ENCODE measurements at regions not wholly inside any gene's neighbourhood (a gene's known extent, or its start where the extent isn't known, plus 50 kb on each side); places are given as distances from the start of the nearest gene placed in this dataset.
A peak's percentile ranks its signal among the peaks of the same experiment; 100 is the strongest.

DNA sequence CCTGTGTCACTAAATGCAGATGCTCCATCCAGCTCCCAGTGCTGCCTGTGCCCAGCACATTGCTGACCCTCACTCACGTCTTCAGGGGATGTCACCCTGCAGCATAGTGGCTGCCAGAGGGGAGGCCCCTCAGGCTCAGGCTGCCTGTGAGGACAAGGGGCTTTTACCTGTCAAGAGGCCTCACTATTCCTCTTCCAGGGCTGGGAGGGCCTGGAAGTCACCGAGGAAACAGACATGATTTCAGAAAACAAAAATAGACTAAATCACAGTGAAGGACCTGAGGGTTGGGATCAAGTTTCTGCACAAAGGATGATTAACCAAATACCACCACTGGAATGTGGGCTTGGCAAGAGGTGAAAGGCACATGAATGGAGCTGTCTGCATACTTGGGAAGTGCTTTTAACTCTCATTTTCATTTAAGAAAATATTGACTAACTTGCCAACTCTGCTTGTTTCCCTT lies 1202.3 kb downstream of the BCL11B start:
- no peaks in the 10 kb centered on the region for H3K9me3 ChIP-seq (ENCODE audit: control insufficient read depth in 2 of 3, insufficient read depth in 1 of 3, low read length in 3 of 3)
- FAIRE-seq (peak; percentile 79), DNase-seq (peak in 4 of 5 donors; percentile 48 to 89 (median 81))
- no peaks in the 10 kb centered on the region for H3K27me3 ChIP-seq (ENCODE audit: control insufficient read depth, insufficient read depth, low read length)
- peaks cover 4 to 30% (median 14%) of the 10 kb centered on the region in 3 donors for H3K4me1 ChIP-seq (ENCODE audit: control insufficient read depth in 2 of 3, insufficient read depth in 2 of 3, low read depth in 1 of 3, low read length in 3 of 3)
- H3K36me3 ChIP-seq (ENCODE audit: control insufficient read depth in 2 of 3, insufficient read depth in 3 of 3, low read length in 3 of 3): no peaks in the 10 kb centered on the region
- H3K27ac ChIP-seq (ENCODE audit: low read depth in 2 of 2, low read length in 2 of 2): peak overlapping the region; percentile 76 to 94
- H3K9ac ChIP-seq (ENCODE audit: low read length in 3 of 3): peak overlapping the region in 1 of 3 donors; percentile 56
- TF ChIP-seq, protein P1, sequence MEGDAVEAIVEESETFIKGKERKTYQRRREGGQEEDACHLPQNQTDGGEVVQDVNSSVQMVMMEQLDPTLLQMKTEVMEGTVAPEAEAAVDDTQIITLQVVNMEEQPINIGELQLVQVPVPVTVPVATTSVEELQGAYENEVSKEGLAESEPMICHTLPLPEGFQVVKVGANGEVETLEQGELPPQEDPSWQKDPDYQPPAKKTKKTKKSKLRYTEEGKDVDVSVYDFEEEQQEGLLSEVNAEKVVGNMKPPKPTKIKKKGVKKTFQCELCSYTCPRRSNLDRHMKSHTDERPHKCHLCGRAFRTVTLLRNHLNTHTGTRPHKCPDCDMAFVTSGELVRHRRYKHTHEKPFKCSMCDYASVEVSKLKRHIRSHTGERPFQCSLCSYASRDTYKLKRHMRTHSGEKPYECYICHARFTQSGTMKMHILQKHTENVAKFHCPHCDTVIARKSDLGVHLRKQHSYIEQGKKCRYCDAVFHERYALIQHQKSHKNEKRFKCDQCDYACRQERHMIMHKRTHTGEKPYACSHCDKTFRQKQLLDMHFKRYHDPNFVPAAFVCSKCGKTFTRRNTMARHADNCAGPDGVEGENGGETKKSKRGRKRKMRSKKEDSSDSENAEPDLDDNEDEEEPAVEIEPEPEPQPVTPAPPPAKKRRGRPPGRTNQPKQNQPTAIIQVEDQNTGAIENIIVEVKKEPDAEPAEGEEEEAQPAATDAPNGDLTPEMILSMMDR (IDR thresholded peaks at IDR 0.05; ENCODE audit: borderline replicate concordance, extremely low read depth, insufficient read depth): no peak
- H3K4me3 ChIP-seq (ENCODE audit: low read length in 3 of 3): peak overlapping the region in 1 of 3 donors; percentile 55
- intact Hi-C loops (cut with DNase I): no loop called here

DNA sequence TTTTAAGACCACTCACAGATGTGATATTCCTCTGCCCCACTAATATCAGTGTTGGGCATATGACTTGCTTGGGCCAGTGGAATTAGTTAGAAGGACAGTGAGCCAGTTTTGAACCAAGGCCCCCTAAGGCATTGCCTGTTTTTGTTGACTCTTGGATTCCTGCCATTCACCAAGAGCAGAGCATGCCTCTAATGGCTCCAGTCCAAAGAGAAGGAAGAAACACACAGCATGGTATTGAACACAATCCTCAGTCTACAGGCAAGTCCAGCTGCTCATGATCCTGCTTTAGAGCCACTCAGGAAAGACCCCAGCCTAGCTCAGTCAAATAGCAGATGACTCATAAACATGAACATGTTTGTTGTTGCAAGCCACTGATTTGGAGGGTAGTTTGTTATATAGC lies 1201.5 kb downstream of the BCL11B start:
- H3K9ac ChIP-seq (ENCODE audit: low read length in 3 of 3): no peak overlapping the region
- H3K27ac ChIP-seq (ENCODE audit: low read depth in 2 of 2, low read length in 2 of 2): peak overlapping the region; percentile 58 to 70
- TF ChIP-seq, protein P1 (IDR thresholded peaks at IDR 0.05; ENCODE audit: borderline replicate concordance, extremely low read depth, insufficient read depth): no peak
- FAIRE-seq (no peak), DNase-seq (peak in 1 of 5 donors; percentile 3)
- H3K27me3 ChIP-seq (ENCODE audit: control insufficient read depth, insufficient read depth, low read length): no peaks in the 10 kb centered on the region
- peaks cover 4 to 30% (median 17%) of the 10 kb centered on the region in 3 donors for H3K4me1 ChIP-seq (ENCODE audit: control insufficient read depth in 2 of 3, insufficient read depth in 2 of 3, low read depth in 1 of 3, low read length in 3 of 3)
- intact Hi-C loops (cut with DNase I): no loop called here
- no peak overlapping the region for H3K4me3 ChIP-seq (ENCODE audit: low read length in 3 of 3)
- no peaks in the 10 kb centered on the region for H3K36me3 ChIP-seq (ENCODE audit: control insufficient read depth in 2 of 3, insufficient read depth in 3 of 3, low read length in 3 of 3)
- H3K9me3 ChIP-seq (ENCODE audit: control insufficient read depth in 2 of 3, insufficient read depth in 1 of 3, low read length in 3 of 3): no peaks in the 10 kb centered on the region

- DNase-seq: no peak
- H3K9me3 ChIP-seq (ENCODE audit: control insufficient read depth in 2 of 3, insufficient read depth in 1 of 3, low read length in 3 of 3): no peaks in the 10 kb centered on the region
- H3K27ac ChIP-seq (ENCODE audit: low read depth in 2 of 2, low read length in 2 of 2): no peak overlapping the region
- FAIRE-seq: no peak
- H3K4me3 ChIP-seq (ENCODE audit: low read length in 3 of 3): no peak overlapping the region
- no peaks in the 10 kb centered on the region for H3K36me3 ChIP-seq (ENCODE audit: control insufficient read depth in 2 of 3, insufficient read depth in 3 of 3, low read length in 3 of 3)
- no peak overlapping the region for H3K9ac ChIP-seq (ENCODE audit: low read length in 3 of 3)
- TF ChIP-seq, protein P1 (IDR thresholded peaks at IDR 0.05; ENCODE audit: borderline replicate concordance, extremely low read depth, insufficient read depth): no peak
- no peaks in the 10 kb centered on the region for H3K27me3 ChIP-seq (ENCODE audit: control insufficient read depth, insufficient read depth, low read length)
- H3K4me1 ChIP-seq (ENCODE audit: control insufficient read depth in 2 of 3, insufficient read depth in 2 of 3, low read depth in 1 of 3, low read length in 3 of 3): peaks cover 4 to 13% (median 12%) of the 10 kb centered on the region in 3 donors
- intact Hi-C loops (cut with DNase I): no loop called here
Measured at GRCh38 chr14:98074111-98074510, 1197.9 kb downstream of the BCL11B start.

DNA sequence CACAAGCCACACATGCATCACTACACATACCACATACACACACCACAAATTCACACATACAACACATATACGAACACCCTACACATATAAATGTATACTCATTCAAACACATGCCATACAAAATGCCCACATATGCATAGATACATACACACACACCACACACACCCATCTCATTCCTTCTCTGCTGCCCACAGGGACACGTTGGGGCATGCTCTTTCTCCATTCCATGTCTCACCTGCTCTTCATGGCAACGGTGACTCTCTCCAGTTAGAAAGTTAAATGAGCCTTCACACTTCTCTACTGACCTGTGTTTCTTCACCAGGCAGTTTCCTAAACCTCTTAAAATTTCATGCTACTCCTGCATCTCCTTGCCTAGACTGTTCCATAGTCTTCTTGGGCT lies 1194.8 kb downstream of the BCL11B start:
- DNase-seq: no peak

More for the DNA sequence above, 1194.8 kb downstream of the BCL11B start:
- FAIRE-seq: no peak
- H3K4me1 ChIP-seq (ENCODE audit: control insufficient read depth in 2 of 3, insufficient read depth in 2 of 3, low read depth in 1 of 3, low read length in 3 of 3): peaks cover 0 to 3% (median 0%) of the 10 kb centered on the region in 3 donors
- H3K9me3 ChIP-seq (ENCODE audit: control insufficient read depth in 2 of 3, insufficient read depth in 1 of 3, low read length in 3 of 3): no peaks in the 10 kb centered on the region
- intact Hi-C loops (cut with DNase I): no loop called here
- no peaks in the 10 kb centered on the region for H3K27me3 ChIP-seq (ENCODE audit: control insufficient read depth, insufficient read depth, low read length)
- TF ChIP-seq, protein P1 (IDR thresholded peaks at IDR 0.05; ENCODE audit: borderline replicate concordance, extremely low read depth, insufficient read depth): no peak
- H3K9ac ChIP-seq (ENCODE audit: low read length in 3 of 3): no peak overlapping the region
- H3K4me3 ChIP-seq (ENCODE audit: low read length in 3 of 3): no peak overlapping the region
- no peaks in the 10 kb centered on the region for H3K36me3 ChIP-seq (ENCODE audit: control insufficient read depth in 2 of 3, insufficient read depth in 3 of 3, low read length in 3 of 3)
- H3K27ac ChIP-seq (ENCODE audit: low read depth in 2 of 2, low read length in 2 of 2): no peak overlapping the region

All from kidney (tissue), 13 donors.